Kidney epithelial cell (primary cell): ENCODE measurements at regions not wholly inside any gene's neighbourhood (a gene's known extent, or its start where the extent isn't known, plus 50 kb on each side); places are given as distances from the start of the nearest gene placed in this dataset.
"Not testable (repeated sequence)": the region's sequence is repeated elsewhere in the genome, so short reads cannot be mapped to it uniquely, and the experiment has no call there.

ENCODE experiments used
- DNase-seq: peaks from one replicate; pipeline ENCODE4 v3.0.0-alpha.2; 2010; ENCODE audit warnings: low read depth
- H3K27me3 ChIP-seq: 2 replicates; pipeline ENCODE4 v1.6.0; 2011; ENCODE audit warnings: low read length; ENCODE audit not compliant: control insufficient read depth, insufficient read depth
- H3K36me3 ChIP-seq: 2 replicates; pipeline ENCODE4 v1.5.1; 2011; ENCODE audit warnings: low read length; ENCODE audit not compliant: control insufficient read depth, insufficient read depth
- H3K4me3 ChIP-seq: 2 replicates; pipeline ENCODE4 v1.5.1; 2011; ENCODE audit warnings: low read depth, mild to moderate bottlenecking, control low read depth, low read length
- CTCF ChIP-seq: IDR thresholded peaks from 2 replicates; pipeline ENCODE4 v1.5.1; 2011; ENCODE audit warnings: mild to moderate bottlenecking, moderate library complexity, low read length, control low read depth, inconsistent platforms; ENCODE audit not compliant: insufficient read depth, poor library complexity, severe bottlenecking

DNA sequence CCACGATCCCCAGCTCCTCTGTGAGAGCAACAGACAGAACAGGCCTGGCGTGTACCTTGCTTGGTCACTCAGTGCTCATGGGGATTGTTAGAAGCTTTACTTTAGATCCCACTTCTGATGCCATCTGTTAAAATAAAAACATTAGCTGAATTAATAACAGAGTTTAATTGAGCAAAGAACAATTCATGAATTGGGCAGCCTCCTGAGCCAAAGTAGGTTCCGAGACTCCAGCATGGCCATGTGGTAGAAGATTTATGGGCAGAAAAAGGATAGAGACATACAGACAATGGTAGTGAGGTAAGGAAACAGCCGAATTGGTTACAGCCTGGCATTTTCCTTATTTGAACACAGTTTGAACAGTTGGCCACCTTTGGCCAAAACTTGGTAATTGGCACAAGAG lies 223.9 kb upstream of the TRPC4 start:
- H3K36me3 ChIP-seq = no peaks in the 10 kb centered on the region
- H3K4me3 ChIP-seq = no peak overlapping the region
- H3K27me3 ChIP-seq = no peaks in the 10 kb centered on the region
- DNase-seq = no peak
- TF ChIP-seq CTCF = no peak

DNA sequence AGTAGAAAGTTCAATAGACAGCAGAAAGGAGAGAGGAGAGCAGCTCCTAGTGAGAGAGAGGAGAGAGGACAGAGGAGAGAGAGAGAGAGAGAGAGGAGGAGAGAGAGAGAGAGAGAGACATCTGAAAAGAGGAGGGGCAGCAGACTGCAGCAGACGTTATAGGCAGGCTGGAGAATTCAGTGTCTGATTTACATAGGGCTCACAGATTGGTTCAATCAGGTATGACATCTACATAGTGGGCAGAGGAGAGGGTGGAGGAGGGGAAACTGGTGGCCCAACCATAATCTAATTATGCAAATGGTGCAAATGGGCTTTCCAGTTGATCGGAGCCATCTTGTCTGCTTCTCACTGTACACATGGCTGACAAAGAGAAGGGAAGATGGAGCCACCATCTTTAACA lies 221.3 kb upstream of the TRPC4 start:
- no peaks in the 10 kb centered on the region for H3K27me3 ChIP-seq
- TF ChIP-seq CTCF = no peak
- H3K36me3 ChIP-seq = no peaks in the 10 kb centered on the region
- H3K4me3 ChIP-seq = no peak overlapping the region
- DNase-seq = no peak

DNA sequence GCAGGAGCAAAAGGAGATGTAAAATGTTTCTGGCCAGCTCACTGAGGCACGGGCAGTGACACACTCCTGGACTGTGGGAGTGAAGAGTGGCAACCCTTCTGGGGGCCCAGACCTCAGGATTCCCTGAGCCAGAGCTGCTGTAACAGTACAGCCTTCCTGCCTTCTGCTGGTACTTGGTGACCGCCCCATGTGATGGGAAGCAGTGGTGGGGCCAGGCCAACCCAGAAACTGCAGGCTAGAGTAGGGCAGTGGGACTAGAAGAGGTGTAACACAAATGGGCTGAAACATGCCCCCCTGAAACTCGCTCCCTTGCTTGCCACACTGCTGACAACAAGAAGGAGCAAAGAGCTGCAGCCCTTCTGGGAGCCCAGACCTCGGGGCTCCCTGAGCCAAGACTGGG lies 217.1 kb upstream of the TRPC4 start:
- Histone ChIP-seq H3K4me3 (no peak overlapping the region), H3K36me3 (no peaks in the 10 kb centered on the region), H3K27me3 (no peaks in the 10 kb centered on the region)
- no peak for DNase-seq
- TF ChIP-seq CTCF = no peak

DNA sequence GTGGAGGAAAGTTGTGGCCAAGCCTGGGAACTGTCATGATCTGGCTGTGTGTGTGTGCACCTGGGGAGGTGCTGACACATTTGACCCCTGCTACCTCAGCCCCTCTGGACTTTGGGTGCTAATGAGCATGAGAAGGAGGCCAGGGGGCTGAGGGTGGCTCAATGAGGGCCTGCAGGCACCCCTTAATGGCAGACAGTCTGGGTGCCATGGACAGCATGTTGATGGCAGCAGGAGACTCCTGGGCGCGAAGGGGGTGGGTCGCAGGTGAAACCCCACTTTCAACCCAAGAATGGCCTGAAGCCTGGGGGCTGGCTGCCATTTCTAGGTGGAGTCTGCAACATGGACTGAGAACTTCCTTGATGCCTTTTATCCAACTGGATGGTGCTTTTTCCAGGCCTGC lies 216.4 kb upstream of the TRPC4 start:
- no peak for DNase-seq
- H3K4me3 ChIP-seq = no peak overlapping the region
- no peaks in the 10 kb centered on the region for H3K27me3 ChIP-seq
- no peak for TF ChIP-seq CTCF
- no peaks in the 10 kb centered on the region for H3K36me3 ChIP-seq

DNA sequence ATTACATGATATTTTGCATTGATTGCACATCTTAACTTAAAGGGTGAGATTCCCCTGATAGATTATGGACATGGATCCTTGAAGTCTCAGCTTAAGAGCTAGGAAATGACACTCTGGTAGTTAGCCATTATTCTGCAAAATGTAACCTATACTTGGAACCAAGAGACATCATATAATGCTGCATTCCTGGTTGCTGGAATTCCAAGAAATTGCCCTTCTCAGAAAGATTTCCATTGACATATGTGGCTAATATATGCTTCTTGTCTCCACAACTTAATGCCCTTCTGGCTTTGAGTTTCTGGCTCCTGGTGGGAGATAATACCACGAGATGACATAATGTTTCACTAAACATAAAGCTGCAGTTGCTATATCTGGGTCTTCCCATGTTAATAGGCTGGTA lies 204.4 kb upstream of the TRPC4 start:
- H3K27me3 ChIP-seq = no peaks in the 10 kb centered on the region
- TF ChIP-seq CTCF = no peak
- no peak for DNase-seq
- H3K36me3 ChIP-seq = no peaks in the 10 kb centered on the region
- H3K4me3 ChIP-seq = no peak overlapping the region

DNA sequence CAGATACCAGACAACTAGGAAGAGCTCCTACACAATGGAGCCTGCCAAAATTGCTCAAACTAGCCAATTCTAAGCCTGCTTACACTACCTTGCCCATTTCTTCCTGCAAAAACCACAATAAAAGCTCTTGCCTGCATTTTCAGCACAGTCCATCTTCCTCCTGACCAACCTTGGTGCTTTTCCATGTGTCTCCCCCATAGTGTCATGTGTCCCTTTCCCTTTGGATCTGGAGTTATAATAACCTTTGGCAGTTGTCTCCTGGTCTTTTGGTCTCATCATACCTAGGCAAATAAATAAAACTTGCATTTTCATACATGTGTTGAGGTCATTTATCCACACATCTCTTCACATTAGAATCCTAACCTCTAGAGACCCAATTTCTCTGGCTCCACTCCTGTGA lies 203.1 kb upstream of the TRPC4 start:
- Histone ChIP-seq H3K36me3 (no peaks in the 10 kb centered on the region), H3K4me3 (no peak overlapping the region), H3K27me3 (no peaks in the 10 kb centered on the region)
- no peak for DNase-seq
- no peak for TF ChIP-seq CTCF

- H3K36me3 ChIP-seq, DNase-seq, H3K27me3 ChIP-seq, H3K4me3 ChIP-seq: not testable (repeated sequence)
Measured at GRCh38 chr13:38071340-38071739, 201.8 kb upstream of the TRPC4 start.
